ENCODE measurements at regions not wholly inside any gene's neighbourhood (a gene's known extent, or its start where the extent isn't known, plus 50 kb on each side); places are given as distances from the start of the nearest gene placed in this dataset.
A peak's percentile ranks its signal among the peaks of the same experiment; 100 is the strongest.
"Not testable (repeated sequence)": the region's sequence is repeated elsewhere in the genome, so short reads cannot be mapped to it uniquely, and the experiment has no call there.

- Mint-ChIP-seq H3K9me3 (no peaks in the 10 kb centered on the region), H3K4me1 (peaks cover 63% of the 10 kb centered on the region), H3K36me3 (ENCODE audit: low read depth) (no peaks in the 10 kb centered on the region), H3K4me3 (no peak overlapping the region), H3K27ac (no peak overlapping the region), H3K27me3 (ENCODE audit: low read depth, poor library complexity) (peaks cover 10% of the 10 kb centered on the region)
- no peak for DNase-seq
- no peak for TF ChIP-seq CTCF (IDR thresholded peaks at IDR 0.05)
These were observed 146.6 kb downstream of the ZNF281 start for GRCh38 chr1:200263203-200263602.

GRCh38 chr1:200262326-200262965 lies 147.4 kb downstream of the ZNF281 start:
- Mint-ChIP-seq H3K36me3 (ENCODE audit: low read depth) (no peaks in the 10 kb centered on the region), H3K27ac (no peak overlapping the region), H3K4me3 (no peak overlapping the region), H3K9me3 (no peaks in the 10 kb centered on the region), H3K27me3 (ENCODE audit: low read depth, poor library complexity) (peaks cover 10% of the 10 kb centered on the region), H3K4me1 (peaks cover 55% of the 10 kb centered on the region)
- TF ChIP-seq CTCF (IDR thresholded peaks at IDR 0.05) = no peak
- DNase-seq = no peak

GRCh38 chr1:200260597-200261335 lies 149.1 kb downstream of the ZNF281 start:
- no peak for TF ChIP-seq CTCF (IDR thresholded peaks at IDR 0.05)
- Mint-ChIP-seq H3K4me1 (peaks cover 46% of the 10 kb centered on the region), H3K27me3 (ENCODE audit: low read depth, poor library complexity) (peaks cover 10% of the 10 kb centered on the region), H3K4me3 (no peak overlapping the region), H3K27ac (no peak overlapping the region), H3K9me3 (no peaks in the 10 kb centered on the region), H3K36me3 (ENCODE audit: low read depth) (no peaks in the 10 kb centered on the region)
- no peak for DNase-seq

- H3K9me3 Mint-ChIP-seq = peaks cover 3% of the 10 kb centered on the region
- TF ChIP-seq CTCF (IDR thresholded peaks at IDR 0.05) = no peak
- no peaks in the 10 kb centered on the region for H3K36me3 Mint-ChIP-seq (ENCODE audit: low read depth)
- no peak overlapping the region for H3K27ac Mint-ChIP-seq
- peaks cover 46% of the 10 kb centered on the region for H3K4me1 Mint-ChIP-seq
- H3K4me3 Mint-ChIP-seq = no peak overlapping the region
- peaks cover 4% of the 10 kb centered on the region for H3K27me3 Mint-ChIP-seq (ENCODE audit: low read depth, poor library complexity)
- DNase-seq = no peak
These were observed 151.1 kb downstream of the ZNF281 start for GRCh38 chr1:200258447-200259375.

GRCh38 chr1:200257235-200257634 lies 152.6 kb downstream of the ZNF281 start:
- TF ChIP-seq CTCF (IDR thresholded peaks at IDR 0.05) = no peak
- no peak overlapping the region for H3K4me3 Mint-ChIP-seq
- H3K27ac Mint-ChIP-seq = peak overlapping the region; percentile 15
- no peaks in the 10 kb centered on the region for H3K27me3 Mint-ChIP-seq (ENCODE audit: low read depth, poor library complexity)
- H3K9me3 Mint-ChIP-seq = peaks cover 3% of the 10 kb centered on the region
- H3K4me1 Mint-ChIP-seq = peaks cover 52% of the 10 kb centered on the region
- no peaks in the 10 kb centered on the region for H3K36me3 Mint-ChIP-seq (ENCODE audit: low read depth)
- no peak for DNase-seq

GRCh38 chr1:200254602-200255001 lies 155.2 kb downstream of the ZNF281 start:
- H3K36me3 Mint-ChIP-seq (ENCODE audit: low read depth); H3K9me3 Mint-ChIP-seq; H3K27me3 Mint-ChIP-seq (ENCODE audit: low read depth, poor library complexity); DNase-seq; H3K27ac Mint-ChIP-seq: not testable (repeated sequence)
- Mint-ChIP-seq H3K4me3 (peak overlapping the region; percentile 38), H3K4me1 (peaks cover 59% of the 10 kb centered on the region)
